ENCODE measurements at regions not wholly inside any gene's neighbourhood (a gene's known extent, or its start where the extent isn't known, plus 50 kb on each side); places are given as distances from the start of the nearest gene placed in this dataset.

- BruUV-seq (replicated peaks): no TSS peak
- Histone ChIP-seq H3K27ac (ENCODE audit: insufficient read depth, low read depth, low read length) (no peak overlapping the region), H3K27me3 (ENCODE audit: control insufficient read depth in 2 of 2, insufficient read depth in 2 of 2, low read length in 2 of 2) (no peaks in the 10 kb centered on the region), H3K36me3 (ENCODE audit: control insufficient read depth in 2 of 2, extremely low read depth in 1 of 2, insufficient read depth in 2 of 2, low read length in 2 of 2) (no peaks in the 10 kb centered on the region), H3K4me2 (ENCODE audit: insufficient read depth, low read length) (no peak overlapping the region), H3K4me1 (ENCODE audit: control insufficient read depth, extremely low read depth, insufficient read depth, low read length) (no peaks in the 10 kb centered on the region), H3K79me2 (ENCODE audit: control insufficient read depth, insufficient read depth, low read length) (no peaks in the 10 kb centered on the region), H3K9me3 (replicated peaks; ENCODE audit: control insufficient read depth, insufficient read depth, low read length) (no peaks in the 10 kb centered on the region), H4K20me1 (replicated peaks; ENCODE audit: control insufficient read depth, extremely low read depth, insufficient read depth, low read length) (no peaks in the 10 kb centered on the region), H2AFZ (ENCODE audit: low read depth, low read length) (no peak overlapping the region), H3K9me1 (replicated peaks; ENCODE audit: control insufficient read depth, extremely low read depth, insufficient read depth, low read length) (no peaks in the 10 kb centered on the region), H3K4me3 (replicated peaks in 1 of 3; ENCODE audit: insufficient read depth in 1 of 3, low read depth in 1 of 3, low read length in 3 of 3) (no peak overlapping the region), H3K9ac (replicated peaks; ENCODE audit: extremely low read depth, insufficient read depth, low read length) (no peak overlapping the region)
- CTCF ChIA-PET: no interaction called here
- TF ChIP-seq JUN (IDR thresholded peaks at IDR 0.05; ENCODE audit: borderline replicate concordance, insufficient read depth, insufficient read length, low read depth) (no peak), EZH2 (IDR thresholded peaks at IDR 0.05; ENCODE audit: borderline replicate concordance, low read depth, low read length, severe bottlenecking) (no peak), MAX (IDR thresholded peaks at IDR 0.05; ENCODE audit: insufficient read depth, insufficient read length) (no peak), MYC (IDR thresholded peaks at IDR 0.05; ENCODE audit: low read depth, low read length) (no peak), FOS (IDR thresholded peaks at IDR 0.05; ENCODE audit: borderline replicate concordance, insufficient read depth, low read length) (no peak), POLR2AphosphoS5 (IDR thresholded peaks at IDR 0.05; ENCODE audit: insufficient read depth, low read depth, low read length) (no peak), GATA2 (IDR thresholded peaks at IDR 0.05; ENCODE audit: insufficient read depth, insufficient read length, low read depth, low read length) (no peak), POLR2A (IDR thresholded peaks at IDR 0.05; ENCODE audit: low read depth, low read length) (no peak)
- TF ChIP-seq, protein P1, sequence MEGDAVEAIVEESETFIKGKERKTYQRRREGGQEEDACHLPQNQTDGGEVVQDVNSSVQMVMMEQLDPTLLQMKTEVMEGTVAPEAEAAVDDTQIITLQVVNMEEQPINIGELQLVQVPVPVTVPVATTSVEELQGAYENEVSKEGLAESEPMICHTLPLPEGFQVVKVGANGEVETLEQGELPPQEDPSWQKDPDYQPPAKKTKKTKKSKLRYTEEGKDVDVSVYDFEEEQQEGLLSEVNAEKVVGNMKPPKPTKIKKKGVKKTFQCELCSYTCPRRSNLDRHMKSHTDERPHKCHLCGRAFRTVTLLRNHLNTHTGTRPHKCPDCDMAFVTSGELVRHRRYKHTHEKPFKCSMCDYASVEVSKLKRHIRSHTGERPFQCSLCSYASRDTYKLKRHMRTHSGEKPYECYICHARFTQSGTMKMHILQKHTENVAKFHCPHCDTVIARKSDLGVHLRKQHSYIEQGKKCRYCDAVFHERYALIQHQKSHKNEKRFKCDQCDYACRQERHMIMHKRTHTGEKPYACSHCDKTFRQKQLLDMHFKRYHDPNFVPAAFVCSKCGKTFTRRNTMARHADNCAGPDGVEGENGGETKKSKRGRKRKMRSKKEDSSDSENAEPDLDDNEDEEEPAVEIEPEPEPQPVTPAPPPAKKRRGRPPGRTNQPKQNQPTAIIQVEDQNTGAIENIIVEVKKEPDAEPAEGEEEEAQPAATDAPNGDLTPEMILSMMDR (IDR thresholded peaks at IDR 0.05; ENCODE audit: extremely low read depth in 1 of 2, insufficient read depth in 1 of 2, low read depth in 1 of 2, low read length in 2 of 2): no peak
- POLR2A ChIA-PET: no interaction called here
- dilution Hi-C loops (cut with MboI; ENCODE audit: extremely low pct_ligation_motif_present, low sequenced_read_pairs) (no loop called here), intact Hi-C loops (cut with micrococcal nuclease) (no loop called here)
- FAIRE-seq (no peak), DNase-seq (ENCODE audit: low read depth, low spot score) (no peak)
Observed at GRCh38 chr16:51390877-51391276, 239.8 kb upstream of the SALL1 start.

Measured in endothelial cell of umbilical vein (primary cell).